CD14-positive monocyte (primary cell): ENCODE measurements at regions not wholly inside any gene's neighbourhood (a gene's known extent, or its start where the extent isn't known, plus 50 kb on each side); places are given as distances from the start of the nearest gene placed in this dataset.

ENCODE experiments used
- DNase-seq, 3 donors: peaks; one replicate each; pipeline ENCODE4 v3.0.0-alpha.2; 2011 to 2022
- H2AFZ ChIP-seq: 2 replicates; pipeline ENCODE4 v1.6.0; 2012; ENCODE audit warnings: mild to moderate bottlenecking, low read depth, low read length, inconsistent platforms; ENCODE audit not compliant: insufficient read depth, poor library complexity, severe bottlenecking
- H3K27ac ChIP-seq, 2 donors: 1 replicate in 1 of 2; 2 replicates in 1 of 2; pipeline ENCODE4 v1.5.1; 2012 to 2013; ENCODE audit warnings: low read length in 2 of 2, control low read depth in 1 of 2, inconsistent platforms in 1 of 2, low read depth in 1 of 2, mild to moderate bottlenecking in 1 of 2
- H3K27me3 ChIP-seq, 2 donors: one replicate each; pipeline versions ENCODE4 v1.6.0 to v1.6.1; 2011 to 2013; ENCODE audit warnings: low read length in 2 of 2; ENCODE audit not compliant: control insufficient read depth in 2 of 2, insufficient read depth in 2 of 2
- H3K36me3 ChIP-seq, 2 donors: replicated peaks in 1 of 2; 1 replicate in 1 of 2; 2 replicates in 1 of 2; pipeline versions ENCODE4 v1.5.1 to v1.6.1; 2012 to 2013; ENCODE audit warnings: low read length in 2 of 2, control low read depth in 1 of 2, inconsistent platforms in 1 of 2, mild to moderate bottlenecking in 1 of 2; ENCODE audit not compliant: insufficient read depth in 2 of 2, control insufficient read depth in 1 of 2
- H3K4me1 ChIP-seq, 2 donors: 1 replicate in 1 of 2; 2 replicates in 1 of 2; pipeline versions ENCODE4 v1.5.1 to v1.6.1; 2012 to 2013; ENCODE audit warnings: low read length in 2 of 2, control low read depth in 1 of 2, inconsistent platforms in 1 of 2, mild to moderate bottlenecking in 1 of 2, moderate library complexity in 1 of 2; ENCODE audit not compliant: insufficient read depth in 2 of 2, control insufficient read depth in 1 of 2
- H3K4me2 ChIP-seq: replicated peaks from 2 replicates; pipeline ENCODE3; 2012; ENCODE audit warnings: low read length, moderate library complexity, mild to moderate bottlenecking; ENCODE audit not compliant: poor library complexity, severe bottlenecking; ENCODE audit errors: extremely low read depth
- H3K4me3 ChIP-seq, 3 experiments: fragments of 200-600 bp in 1 of 3; sonication (generic) in 1 of 3; replicated peaks in 1 of 3; 1 replicate in 2 of 3; 2 replicates in 1 of 3; pipeline ENCODE4 v1.5.1; 2011 to 2013; ENCODE audit warnings: low read length in 3 of 3, mild to moderate bottlenecking in 3 of 3, control low read depth in 2 of 3, low read depth in 2 of 3, inconsistent platforms in 1 of 3, moderate library complexity in 1 of 3
- H3K79me2 ChIP-seq: 2 replicates; pipeline ENCODE4 v1.6.0; 2012; ENCODE audit warnings: mild to moderate bottlenecking, control low read depth, inconsistent platforms, low read length, moderate library complexity; ENCODE audit not compliant: insufficient read depth
- H3K9ac ChIP-seq: 2 replicates; pipeline ENCODE4 v1.6.0; 2017; ENCODE audit warnings: low read length, mild to moderate bottlenecking; ENCODE audit not compliant: insufficient read depth, poor library complexity, severe bottlenecking
- H3K9me3 ChIP-seq, 2 donors: replicated peaks in 1 of 2; 1 replicate in 1 of 2; 2 replicates in 1 of 2; pipeline versions ENCODE4 v1.5.1 to v1.6.1; 2012 to 2013; ENCODE audit warnings: low read length in 2 of 2, control low read depth in 1 of 2; ENCODE audit not compliant: control insufficient read depth in 1 of 2, insufficient read depth in 1 of 2
- H4K20me1 ChIP-seq: 2 replicates; pipeline ENCODE4 v1.6.0; 2012; ENCODE audit warnings: mild to moderate bottlenecking, low read length, control low read depth, moderate library complexity; ENCODE audit not compliant: insufficient read depth
- H3K27ac Mint-ChIP-seq, 7 donors: one replicate each; pipeline ENCODE4 v1.8.0; 2020; ENCODE audit warnings: mild to moderate bottlenecking in 7 of 7, mixed read lengths in 7 of 7, moderate library complexity in 6 of 7, inconsistent platforms in 2 of 7
- H3K27me3 Mint-ChIP-seq, 3 donors: one replicate each; pipeline ENCODE4 v1.8.0; 2021 to 2022; ENCODE audit warnings: low read depth in 3 of 3, mild to moderate bottlenecking in 3 of 3, mixed read lengths in 3 of 3, moderate library complexity in 3 of 3, inconsistent platforms in 1 of 3
- H3K36me3 Mint-ChIP-seq, 2 donors: one replicate each; pipeline ENCODE4 v1.8.0; 2020; ENCODE audit warnings: mixed read lengths in 2 of 2, inconsistent platforms in 1 of 2, mild to moderate bottlenecking in 1 of 2
- H3K4me1 Mint-ChIP-seq: one replicate; pipeline ENCODE4 v1.8.0; 2020; ENCODE audit warnings: mild to moderate bottlenecking, mixed read lengths
- H3K4me3 Mint-ChIP-seq, 2 donors: one replicate each; pipeline ENCODE4 v1.8.0; 2020; ENCODE audit warnings: mild to moderate bottlenecking in 2 of 2, mixed read lengths in 2 of 2, moderate library complexity in 1 of 2
- H3K9me3 Mint-ChIP-seq, 7 donors: one replicate each; pipeline ENCODE4 v1.8.0; 2020 to 2022; ENCODE audit warnings: mixed read lengths in 7 of 7, mild to moderate bottlenecking in 6 of 7, moderate library complexity in 6 of 7, inconsistent platforms in 2 of 7
- WGBS: methylation state at CpG from one replicate; pipeline ENCODE4 v1.1.5; 2013; ENCODE audit warnings: missing lambda C conversion rate; ENCODE audit not compliant: insufficient coverage; 5-methylcytosine and 5-hydroxymethylcytosine counted together
- intact Hi-C, 2 donors: fragments of 100-400 bp; cut with micrococcal nuclease; formaldehyde crosslinking; loops; one replicate each; pipeline versions ENCODE4 v1.15.0 to v1.15.1; 2023
- TF ChIP-seq, protein P1 (sequence below): fragments of 200-600 bp; IDR thresholded peaks from one replicate; pipeline ENCODE4 v1.8.0; 2022; ENCODE audit warnings: antibody characterized with exemption, mild to moderate bottlenecking

DNA sequence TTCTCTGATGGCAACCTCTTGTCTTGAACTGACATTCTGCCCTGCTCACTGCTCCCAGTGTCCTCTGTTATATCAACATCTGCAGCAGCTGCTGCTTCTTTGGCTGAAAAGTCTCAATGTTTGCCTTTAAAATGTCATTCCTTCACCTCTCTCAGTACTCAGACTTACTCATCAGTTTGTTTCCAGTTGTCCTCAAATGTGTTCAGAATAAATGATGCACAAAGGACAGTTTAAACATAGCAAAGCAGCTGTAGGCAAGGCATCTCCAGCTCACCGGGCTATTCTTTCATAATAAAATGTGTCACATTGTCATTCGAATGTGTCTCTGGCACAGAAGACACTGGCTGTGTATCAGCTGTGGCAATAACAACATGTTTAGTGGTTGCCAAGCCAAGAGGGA, 590.9 kb upstream of the ZNF608 start:
- Mint-ChIP-seq H3K9me3 (peaks cover 0 to 9% (median 4%) of the 10 kb centered on the region in 7 donors), H3K4me1 (peaks cover 14% of the 10 kb centered on the region), H3K27ac (no peak overlapping the region), H3K27me3 (peaks cover 0 to 1% (median 1%) of the 10 kb centered on the region in 3 donors), H3K36me3 (no peaks in the 10 kb centered on the region), H3K4me3 (no peak overlapping the region)
- Histone ChIP-seq H3K9me3 (no peaks in the 10 kb centered on the region), H3K4me2 (no peak overlapping the region), H3K4me3 (no peak overlapping the region), H3K27ac (no peak overlapping the region), H3K79me2 (no peaks in the 10 kb centered on the region), H2AFZ (no peak overlapping the region), H3K9ac (no peak overlapping the region), H3K36me3 (no peaks in the 10 kb centered on the region), H3K4me1 (peaks cover 2 to 8% of the 10 kb centered on the region in 2 donors), H3K27me3 (no peaks in the 10 kb centered on the region), H4K20me1 (no peaks in the 10 kb centered on the region)
- intact Hi-C loops, result no loop called here
- WGBS, result 72% methylated on average over 2 of the region's 2 CpGs
- DNase-seq, result no peak
- TF ChIP-seq, protein P1, sequence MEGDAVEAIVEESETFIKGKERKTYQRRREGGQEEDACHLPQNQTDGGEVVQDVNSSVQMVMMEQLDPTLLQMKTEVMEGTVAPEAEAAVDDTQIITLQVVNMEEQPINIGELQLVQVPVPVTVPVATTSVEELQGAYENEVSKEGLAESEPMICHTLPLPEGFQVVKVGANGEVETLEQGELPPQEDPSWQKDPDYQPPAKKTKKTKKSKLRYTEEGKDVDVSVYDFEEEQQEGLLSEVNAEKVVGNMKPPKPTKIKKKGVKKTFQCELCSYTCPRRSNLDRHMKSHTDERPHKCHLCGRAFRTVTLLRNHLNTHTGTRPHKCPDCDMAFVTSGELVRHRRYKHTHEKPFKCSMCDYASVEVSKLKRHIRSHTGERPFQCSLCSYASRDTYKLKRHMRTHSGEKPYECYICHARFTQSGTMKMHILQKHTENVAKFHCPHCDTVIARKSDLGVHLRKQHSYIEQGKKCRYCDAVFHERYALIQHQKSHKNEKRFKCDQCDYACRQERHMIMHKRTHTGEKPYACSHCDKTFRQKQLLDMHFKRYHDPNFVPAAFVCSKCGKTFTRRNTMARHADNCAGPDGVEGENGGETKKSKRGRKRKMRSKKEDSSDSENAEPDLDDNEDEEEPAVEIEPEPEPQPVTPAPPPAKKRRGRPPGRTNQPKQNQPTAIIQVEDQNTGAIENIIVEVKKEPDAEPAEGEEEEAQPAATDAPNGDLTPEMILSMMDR, result no peak

DNA sequence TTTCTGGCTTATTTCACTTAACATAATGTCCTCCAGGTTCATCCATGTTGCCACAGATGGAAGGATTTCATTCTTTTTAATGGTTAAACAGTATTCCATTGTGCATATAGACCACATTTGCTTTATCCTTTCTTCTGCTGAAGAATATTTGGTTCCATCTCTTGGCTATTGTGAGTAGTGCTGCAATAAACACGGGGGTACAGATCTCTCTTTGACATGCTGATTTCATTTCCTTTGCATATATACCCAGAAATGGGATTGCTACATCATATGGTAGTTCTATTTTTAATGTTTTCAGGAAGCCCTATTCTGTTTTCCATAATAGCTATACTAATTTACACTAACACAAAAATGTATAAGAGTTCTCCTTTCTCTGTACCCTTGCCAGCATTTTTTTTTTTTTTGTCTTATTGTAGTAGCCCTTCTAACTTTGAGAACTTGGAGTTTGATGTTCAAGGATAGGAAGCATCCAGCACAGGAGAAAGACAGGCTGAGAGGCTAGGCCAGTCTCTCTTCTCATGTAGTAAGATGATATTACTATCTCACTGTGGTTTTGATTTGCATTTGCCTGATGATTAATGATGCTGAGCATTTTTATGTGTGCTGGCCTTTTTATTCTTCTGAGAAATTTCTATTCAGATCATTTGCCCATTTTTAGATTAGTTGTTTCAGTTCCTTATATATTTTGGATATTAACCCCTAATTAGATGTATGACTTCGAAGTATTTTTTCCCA, 592.2 kb upstream of the ZNF608 start:
- Histone ChIP-seq H2AFZ (no peak overlapping the region), H3K9me3 (no peaks in the 10 kb centered on the region), H3K27me3 (no peaks in the 10 kb centered on the region), H3K79me2 (no peaks in the 10 kb centered on the region), H4K20me1 (no peaks in the 10 kb centered on the region), H3K27ac (no peak overlapping the region), H3K36me3 (no peaks in the 10 kb centered on the region), H3K9ac (no peak overlapping the region), H3K4me3 (no peak overlapping the region), H3K4me2 (no peak overlapping the region), H3K4me1 (peaks cover 2 to 8% of the 10 kb centered on the region in 2 donors)
- Mint-ChIP-seq H3K36me3 (no peaks in the 10 kb centered on the region), H3K27ac (no peak overlapping the region), H3K4me3 (peak overlapping the region in 1 of 2 donors; percentile 8), H3K9me3 (peaks cover 0 to 9% (median 4%) of the 10 kb centered on the region in 7 donors), H3K27me3 (peaks cover 0 to 1% (median 1%) of the 10 kb centered on the region in 3 donors), H3K4me1 (peaks cover 14% of the 10 kb centered on the region)
- no CpG with 5 or more reads among the region's 2 CpGs for WGBS
- DNase-seq, result no peak
- TF ChIP-seq, protein P1, result no peak
- intact Hi-C loops, result no loop called here
